HT-29 (cell line): ENCODE measurements at regions not wholly inside any gene's neighbourhood (a gene's known extent, or its start where the extent isn't known, plus 50 kb on each side); places are given as distances from the start of the nearest gene placed in this dataset.

Experiments used
- DNase-seq: peaks from one replicate; pipeline ENCODE4 v3.0.0-alpha.2; 2015; ENCODE audit warnings: low spot score

DNA sequence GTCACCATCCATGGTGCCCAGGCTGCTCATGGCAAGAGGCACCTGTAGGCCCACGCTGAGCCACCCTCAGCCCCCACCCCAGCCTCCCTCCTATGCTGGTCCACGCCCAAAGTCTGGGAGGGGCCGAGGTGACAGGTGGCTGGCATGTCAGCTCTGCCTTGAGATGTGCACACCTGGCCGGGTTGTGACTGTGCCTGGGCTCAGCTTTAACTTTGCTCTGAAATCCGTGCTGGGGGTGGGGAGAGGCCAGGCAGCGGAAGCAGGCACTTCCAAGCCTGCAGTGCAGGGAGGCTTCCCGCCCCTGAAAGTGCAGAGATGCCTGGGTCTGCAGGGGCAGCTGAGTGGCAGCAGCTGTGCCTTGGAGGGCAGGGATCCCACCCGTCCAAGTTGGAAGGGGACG is 1124.8 kb downstream of the SI start:
- no peak for DNase-seq

DNA sequence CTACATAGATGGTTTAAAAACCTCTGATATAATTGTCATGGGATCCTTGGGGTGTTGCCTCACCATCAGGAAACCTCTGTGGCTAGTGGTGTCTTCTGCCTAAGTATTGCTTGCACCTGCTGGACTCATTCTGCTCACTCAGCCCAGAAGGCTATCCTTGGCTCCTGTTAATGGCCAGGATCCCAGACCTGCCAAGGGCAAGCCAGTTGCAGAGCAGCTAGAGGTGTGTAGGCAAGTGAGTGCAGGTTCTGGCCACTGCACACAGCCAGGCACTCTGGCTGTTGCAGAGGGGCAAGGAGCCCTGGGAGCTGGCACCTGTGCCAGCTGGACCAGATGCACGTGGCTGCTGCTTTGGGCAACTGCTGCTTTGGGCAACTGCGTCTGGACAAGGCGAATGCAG is 1125.8 kb downstream of the SI start:
- no peak for DNase-seq

DNA sequence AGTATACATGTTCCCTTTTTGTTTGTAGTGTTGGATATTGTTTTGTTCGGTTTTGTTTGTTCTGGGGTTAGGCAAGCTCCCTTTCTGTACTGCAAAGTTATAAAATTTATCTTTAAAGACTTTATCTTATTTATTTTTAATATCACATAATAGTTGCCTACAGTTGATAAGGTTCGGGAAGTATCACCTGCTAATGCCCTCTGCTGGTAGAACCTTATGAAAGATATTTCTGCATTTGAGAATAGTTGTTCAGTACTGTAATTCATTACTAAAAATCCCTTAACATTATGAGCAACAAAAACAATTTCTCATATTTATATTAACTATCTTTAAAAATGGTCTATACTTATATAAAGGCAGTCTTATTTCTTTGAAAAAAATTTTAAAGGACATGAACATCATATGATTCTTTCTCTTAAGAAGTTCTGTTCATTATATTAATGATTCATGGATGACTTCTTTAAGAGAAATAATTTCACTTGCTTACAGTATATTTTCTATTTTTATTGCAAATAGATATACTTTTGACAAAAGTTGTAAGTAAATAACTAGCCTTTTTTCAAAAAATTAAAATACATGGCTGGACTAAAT is 1126.8 kb downstream of the SI start:
- peak; percentile 33 for DNase-seq

DNA sequence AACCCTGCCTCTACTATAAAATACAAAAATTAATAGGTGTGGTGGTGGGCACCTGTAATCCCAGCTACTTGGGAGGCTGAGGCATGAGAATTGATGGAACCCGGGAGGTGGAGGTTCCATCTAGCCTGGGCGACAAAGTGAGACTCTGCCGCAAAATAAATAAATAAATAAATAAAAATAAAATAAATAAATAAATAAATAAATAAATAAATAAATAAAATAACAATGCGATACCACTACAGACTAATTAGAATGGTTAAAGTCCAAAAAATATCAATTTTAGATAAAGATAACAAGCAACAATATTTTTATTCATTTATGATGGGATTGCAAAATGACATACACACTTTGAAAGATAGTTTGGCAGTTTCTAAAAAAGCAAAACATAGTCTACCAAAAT is 1131.5 kb downstream of the SI start:
- no peak for DNase-seq

DNA sequence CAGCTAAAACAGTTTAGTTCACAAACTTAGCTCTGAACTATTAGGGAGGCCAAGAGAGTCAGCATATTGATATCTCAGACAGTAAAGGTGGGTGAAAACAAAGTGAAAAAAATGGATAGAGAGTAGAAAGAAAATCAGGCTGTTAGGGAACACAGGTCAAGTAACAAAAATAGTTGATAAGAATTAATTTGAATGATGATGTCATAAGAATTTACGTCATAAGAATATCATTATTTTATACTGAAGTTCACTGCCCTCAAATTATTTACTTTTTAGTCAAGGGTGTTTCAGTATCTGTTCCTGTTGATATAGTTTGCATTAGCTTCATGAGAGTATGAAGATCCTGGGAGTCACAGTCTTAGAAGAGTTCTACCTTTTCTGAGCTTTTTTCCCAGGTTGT is 1134.6 kb downstream of the SI start:
- no peak for DNase-seq

- DNase-seq: no peak
Observed at GRCh38 chr3:163939926-163940325, 1138.4 kb downstream of the SI start.

- DNase-seq: no peak
Observed at GRCh38 chr3:163936543-163936942, 1141.8 kb downstream of the SI start.

DNA sequence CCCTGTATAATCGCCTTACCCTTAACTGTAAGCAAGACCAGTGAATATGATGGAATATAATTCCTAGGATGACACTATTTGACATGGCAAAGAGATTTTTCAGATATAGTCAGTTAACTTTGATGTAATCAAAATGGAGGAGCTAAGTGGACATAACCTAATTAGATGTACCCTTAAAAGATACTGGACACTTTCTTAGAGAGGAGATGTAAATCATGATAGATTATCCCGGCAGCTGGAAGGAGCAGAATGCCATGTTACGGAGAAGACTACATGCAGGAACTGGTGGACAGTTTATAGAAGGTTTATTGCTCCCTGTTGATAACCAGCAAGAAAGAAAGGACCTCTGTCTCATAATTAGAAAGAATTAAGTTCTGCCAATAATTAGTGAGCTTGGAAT is 1142.9 kb downstream of the SI start:
- no peak for DNase-seq

DNA sequence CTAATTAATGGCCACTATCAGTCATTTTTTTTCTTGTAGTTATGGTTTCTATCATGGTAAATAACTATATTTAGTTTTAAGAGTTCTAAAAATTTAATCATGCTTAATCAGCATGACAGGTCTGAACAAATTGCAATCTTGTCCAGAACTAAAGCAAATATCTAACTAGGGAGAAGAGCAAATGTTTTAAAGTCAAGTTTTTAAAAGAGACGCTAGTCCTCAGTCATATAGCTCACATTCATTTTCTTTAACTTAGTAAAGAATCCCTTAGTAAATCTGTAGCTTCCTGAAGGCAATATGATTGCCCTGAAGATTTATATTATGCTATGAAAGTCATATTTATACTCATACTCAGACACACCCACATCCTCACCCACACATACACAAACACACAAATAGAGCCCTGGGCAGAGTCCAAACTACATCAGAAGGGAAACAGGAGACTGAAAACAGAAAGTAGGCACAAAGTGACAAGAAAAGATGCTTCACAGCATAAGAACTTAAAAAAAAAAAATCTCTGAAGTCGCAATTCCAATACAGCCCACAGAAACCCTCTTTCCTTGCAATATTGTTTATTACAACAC is 1149.1 kb downstream of the SI start:
- no peak for DNase-seq

DNA sequence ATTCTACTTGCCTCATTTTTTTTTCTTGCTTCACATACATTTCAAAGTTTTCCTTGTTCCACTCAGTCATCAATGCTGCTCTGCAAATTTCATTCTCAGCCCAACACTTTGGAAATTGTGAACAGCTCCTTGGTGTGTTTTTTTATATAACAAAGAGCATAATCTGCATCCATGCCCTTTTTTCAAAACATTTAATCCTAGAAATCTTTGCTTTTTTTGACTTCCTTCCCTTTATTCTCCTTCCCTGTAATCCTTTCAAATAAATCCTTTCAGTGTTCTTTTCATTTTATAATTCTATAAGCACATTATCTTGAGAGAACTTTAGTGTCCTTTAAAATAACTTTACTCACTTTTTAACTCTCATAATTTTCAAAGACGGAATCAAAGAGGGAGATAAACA is 1150.8 kb downstream of the SI start:
- DNase-seq: no peak

DNA sequence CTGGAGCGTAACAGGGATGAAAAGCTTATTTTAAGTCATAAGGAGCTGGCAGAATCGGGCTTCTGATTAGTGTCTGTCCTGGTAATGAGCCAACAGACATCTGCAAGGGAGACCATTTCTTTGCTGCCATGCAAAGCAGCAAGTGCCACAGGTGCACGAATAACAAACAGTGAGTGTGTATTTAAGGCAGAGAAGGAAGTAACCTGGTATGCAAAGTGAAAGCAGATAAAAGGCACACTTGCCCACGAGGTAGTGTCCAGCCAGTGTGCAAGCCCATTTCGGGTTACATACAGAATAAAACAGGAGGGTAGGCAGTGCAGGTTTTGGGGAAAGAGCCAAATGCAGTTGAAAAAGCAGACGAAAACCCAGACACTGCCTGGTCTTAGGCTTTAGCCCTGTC is 1153.7 kb downstream of the SI start:
- DNase-seq: no peak

GRCh38 chr3:163919154-163919553 is 1159.1 kb downstream of the SI start:
- DNase-seq: no peak

- DNase-seq: peak; percentile 73
Observed at GRCh38 chr3:163916596-163917560, 1161.4 kb downstream of the SI start.

DNA sequence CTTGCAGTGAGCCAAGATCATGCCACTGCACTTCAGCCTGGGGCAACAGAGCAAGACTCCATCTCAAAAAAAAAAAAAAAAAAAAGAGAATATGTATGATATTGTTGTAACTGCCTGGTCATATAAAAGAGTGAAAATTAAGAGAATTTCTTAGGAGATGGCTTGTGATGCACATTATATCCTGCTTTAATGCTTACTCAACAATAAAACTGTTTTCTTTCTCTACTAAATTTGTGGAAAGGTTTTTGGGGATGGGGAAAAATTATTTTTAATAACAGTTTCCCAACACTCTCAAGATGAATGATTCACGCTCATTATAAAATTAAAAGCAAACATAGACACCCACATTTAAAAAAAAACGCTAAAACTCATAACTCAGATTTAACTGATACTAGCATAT is 1163.0 kb downstream of the SI start:
- DNase-seq: no peak

- DNase-seq: no peak
Observed at GRCh38 chr3:163914567-163914966, 1163.7 kb downstream of the SI start.

GRCh38 chr3:163891771-163892170 is 1186.5 kb downstream of the SI start:
- no peak for DNase-seq

- DNase-seq: no peak
Observed at GRCh38 chr3:163890661-163891060, 1187.6 kb downstream of the SI start.

GRCh38 chr3:163879172-163879571 is 1199.1 kb downstream of the SI start:
- DNase-seq: no peak

GRCh38 chr3:163878396-163878795 is 1199.9 kb downstream of the SI start:
- no peak for DNase-seq

DNA sequence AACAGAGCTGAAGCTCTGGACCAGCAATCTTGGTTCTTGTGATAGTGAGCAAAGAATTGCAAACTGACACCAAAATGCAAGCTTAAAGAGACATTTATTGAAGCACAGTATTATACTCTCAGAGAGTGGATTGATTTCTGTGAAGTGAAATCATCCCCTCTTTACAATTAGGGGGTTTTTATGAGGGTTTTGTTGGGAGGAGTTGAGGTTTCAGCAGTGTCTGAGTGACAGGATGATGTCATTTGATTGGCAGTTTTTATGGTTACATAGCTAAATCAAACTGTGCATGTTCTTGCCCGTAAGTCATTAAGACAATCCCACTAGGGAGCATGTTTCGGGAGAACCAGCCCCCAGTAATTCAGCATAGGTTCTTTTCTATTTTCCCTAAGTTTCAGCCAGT is 1200.5 kb downstream of the SI start:
- no peak for DNase-seq

DNA sequence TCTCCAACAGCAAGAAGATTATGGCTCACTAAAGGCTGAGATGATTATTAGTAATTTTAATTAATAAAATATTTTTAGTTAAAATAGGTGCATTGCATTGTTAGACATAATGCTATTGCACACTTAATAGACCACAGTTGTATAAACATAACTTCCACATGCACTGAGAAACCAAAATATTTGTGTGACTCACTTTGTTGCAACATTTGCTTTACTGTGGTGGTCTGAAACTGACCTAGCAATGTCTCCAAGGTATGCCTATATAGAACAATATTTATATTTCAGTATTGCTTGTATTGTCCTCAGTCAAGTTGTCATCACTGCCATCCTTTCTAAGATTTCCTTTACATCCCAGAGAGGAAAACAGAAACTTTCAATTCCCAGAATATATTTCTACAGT is 1215.2 kb downstream of the SI start:
- DNase-seq: no peak

DNA sequence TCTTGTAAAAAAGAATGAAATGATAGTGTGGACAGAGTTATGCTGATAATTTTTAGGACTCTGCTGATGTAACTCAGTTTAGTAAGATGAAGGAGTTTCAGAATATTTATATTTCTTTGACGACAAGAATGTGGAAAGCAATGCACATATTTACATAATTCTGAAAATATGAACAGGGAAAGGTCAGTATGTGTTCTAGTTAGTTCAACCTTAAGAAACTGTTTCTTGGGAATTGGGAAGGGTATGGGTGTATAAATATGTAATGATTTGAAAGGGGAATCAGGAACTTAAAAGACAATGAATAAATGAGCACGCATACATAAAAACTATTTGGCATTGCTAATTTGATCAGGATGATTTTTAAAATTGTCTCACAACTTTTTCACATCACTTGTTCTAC is 1226.1 kb downstream of the SI start:
- DNase-seq: no peak

GRCh38 chr3:163838769-163839168 is 1239.5 kb downstream of the SI start:
- no peak for DNase-seq
